Calu3 (cell line): ENCODE measurements at regions not wholly inside any gene's neighbourhood (a gene's known extent, or its start where the extent isn't known, plus 50 kb on each side); places are given as distances from the start of the nearest gene placed in this dataset.

ENCODE experiments used
- BruUV-seq: library from RNA; stranded (reverse); fragments of 400-500 nt; replicated peaks from 2 replicates; lab custom pipeline; 2021; lab: Mats Ljungman, UMichigan
- CTCF ChIA-PET: fragments of 300-600 bp; sonication (Branson Sonifier 250); formaldehyde crosslinking; loops from one replicate; lab custom pipeline; 2022; ENCODE audit warnings: antibody characterized with exemption; lab: Charles Lee
- DNase-seq: peaks from one replicate; pipeline ENCODE4 v3.0.0; 2022
- H3K27ac Mint-ChIP-seq: one replicate; pipeline ENCODE4 v1.8.0; 2022; ENCODE audit warnings: mixed read lengths; ENCODE audit not compliant: unreplicated experiment
- H3K27me3 Mint-ChIP-seq: one replicate; pipeline ENCODE4 v1.8.0; 2022; ENCODE audit warnings: mixed read lengths; ENCODE audit not compliant: unreplicated experiment
- H3K36me3 Mint-ChIP-seq: one replicate; pipeline ENCODE4 v1.8.0; 2022; ENCODE audit warnings: mild to moderate bottlenecking, moderate library complexity, mixed read lengths; ENCODE audit not compliant: insufficient read depth, unreplicated experiment
- H3K4me1 Mint-ChIP-seq: one replicate; pipeline ENCODE4 v1.8.0; 2022; ENCODE audit warnings: mild to moderate bottlenecking, low read depth, mixed read lengths; ENCODE audit not compliant: unreplicated experiment
- H3K4me3 Mint-ChIP-seq: one replicate; pipeline ENCODE4 v1.8.0; 2022; ENCODE audit warnings: mild to moderate bottlenecking, low read depth, moderate library complexity, mixed read lengths; ENCODE audit not compliant: unreplicated experiment
- H3K9me3 Mint-ChIP-seq: one replicate; pipeline ENCODE4 v1.8.0; 2022; ENCODE audit warnings: low read depth, mixed read lengths; ENCODE audit not compliant: unreplicated experiment
- intact Hi-C: fragments of 100-400 bp; cut with micrococcal nuclease; formaldehyde crosslinking; loops from one replicate; pipeline ENCODE4 v1.10.0; 2022; ENCODE audit not compliant: unreplicated experiment
- TF ChIP-seq, protein P1 (sequence below): fragments of 200-600 bp; IDR thresholded peaks from one replicate; pipeline ENCODE4 v1.8.0; 2022; ENCODE audit warnings: antibody characterized with exemption; ENCODE audit not compliant: unreplicated experiment

DNA sequence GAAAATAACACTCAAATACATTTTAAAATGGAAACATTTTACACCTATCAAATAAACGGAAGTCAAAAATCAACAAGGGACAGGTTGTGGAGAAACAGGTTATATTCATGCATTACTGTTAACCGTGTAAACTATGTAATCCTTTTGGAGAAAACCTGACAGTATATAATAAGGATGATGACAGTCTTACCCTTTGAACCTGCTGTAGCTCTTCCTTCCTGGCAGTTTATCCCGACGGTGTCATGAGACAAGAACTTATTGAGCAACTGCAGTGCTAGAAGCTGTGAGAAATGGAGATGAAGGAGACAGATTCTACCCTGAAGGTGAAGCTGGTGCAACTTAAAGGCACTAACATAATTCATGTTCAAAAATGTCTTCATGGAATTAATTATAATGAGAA, 76.7 kb downstream of the PLEKHG1 start:
- intact Hi-C loops, result no loop called here
- TF ChIP-seq, protein P1, sequence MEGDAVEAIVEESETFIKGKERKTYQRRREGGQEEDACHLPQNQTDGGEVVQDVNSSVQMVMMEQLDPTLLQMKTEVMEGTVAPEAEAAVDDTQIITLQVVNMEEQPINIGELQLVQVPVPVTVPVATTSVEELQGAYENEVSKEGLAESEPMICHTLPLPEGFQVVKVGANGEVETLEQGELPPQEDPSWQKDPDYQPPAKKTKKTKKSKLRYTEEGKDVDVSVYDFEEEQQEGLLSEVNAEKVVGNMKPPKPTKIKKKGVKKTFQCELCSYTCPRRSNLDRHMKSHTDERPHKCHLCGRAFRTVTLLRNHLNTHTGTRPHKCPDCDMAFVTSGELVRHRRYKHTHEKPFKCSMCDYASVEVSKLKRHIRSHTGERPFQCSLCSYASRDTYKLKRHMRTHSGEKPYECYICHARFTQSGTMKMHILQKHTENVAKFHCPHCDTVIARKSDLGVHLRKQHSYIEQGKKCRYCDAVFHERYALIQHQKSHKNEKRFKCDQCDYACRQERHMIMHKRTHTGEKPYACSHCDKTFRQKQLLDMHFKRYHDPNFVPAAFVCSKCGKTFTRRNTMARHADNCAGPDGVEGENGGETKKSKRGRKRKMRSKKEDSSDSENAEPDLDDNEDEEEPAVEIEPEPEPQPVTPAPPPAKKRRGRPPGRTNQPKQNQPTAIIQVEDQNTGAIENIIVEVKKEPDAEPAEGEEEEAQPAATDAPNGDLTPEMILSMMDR, result no peak
- H3K27ac Mint-ChIP-seq, result no peak overlapping the region
- CTCF ChIA-PET, result no interaction called here
- no peak for DNase-seq
- no TSS peak for BruUV-seq
- H3K27me3 Mint-ChIP-seq, result no peaks in the 10 kb centered on the region
- no peaks in the 10 kb centered on the region for H3K36me3 Mint-ChIP-seq
- no peaks in the 10 kb centered on the region for H3K9me3 Mint-ChIP-seq
- H3K4me1 Mint-ChIP-seq, result no peaks in the 10 kb centered on the region
- H3K4me3 Mint-ChIP-seq, result no peak overlapping the region

DNA sequence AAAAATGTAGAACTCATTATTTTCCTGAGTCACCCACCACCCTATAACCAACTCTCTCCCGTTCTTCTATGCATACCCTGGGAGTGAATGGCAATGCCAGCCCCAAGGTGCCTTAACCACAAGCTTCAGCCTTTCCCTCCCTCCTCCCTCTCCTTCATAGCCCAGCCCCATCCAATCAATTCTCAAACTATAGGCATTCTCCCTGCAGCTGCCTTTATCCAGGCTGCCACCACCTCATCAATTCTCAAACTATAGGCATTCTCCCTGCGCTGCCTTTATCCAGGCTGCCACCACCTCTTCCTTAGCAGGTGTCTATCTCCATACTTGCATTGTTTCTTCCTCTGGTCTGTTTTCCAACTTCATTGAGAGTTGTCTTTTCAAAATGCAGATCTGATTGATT, 77.1 kb downstream of the PLEKHG1 start:
- TF ChIP-seq, protein P1, result no peak
- CTCF ChIA-PET, result no interaction called here
- no peaks in the 10 kb centered on the region for H3K4me1 Mint-ChIP-seq

DNA sequence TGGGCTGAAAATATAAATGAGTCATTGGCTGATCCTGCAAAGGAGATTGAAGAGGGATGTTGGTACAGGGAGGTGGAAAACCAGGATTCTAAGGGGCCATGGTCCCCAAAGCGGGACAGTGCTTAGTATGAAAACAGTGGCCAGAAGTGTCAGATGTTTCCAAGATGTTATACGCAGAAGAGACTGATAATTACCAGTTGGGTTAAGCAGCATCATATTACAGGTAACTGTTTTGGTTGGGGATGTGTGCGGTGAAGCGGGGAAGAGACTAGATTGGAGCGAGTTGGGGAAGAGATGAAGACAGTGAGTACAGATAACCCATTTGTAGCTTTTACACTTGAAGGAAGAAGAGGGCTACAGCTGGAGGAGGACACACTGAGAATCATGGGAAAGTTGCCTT, 80.8 kb downstream of the PLEKHG1 start:
- H3K4me3 Mint-ChIP-seq, result no peak overlapping the region
- TF ChIP-seq, protein P1, result no peak
- no peaks in the 10 kb centered on the region for H3K9me3 Mint-ChIP-seq
- H3K27me3 Mint-ChIP-seq, result no peaks in the 10 kb centered on the region
- no peak for DNase-seq
- CTCF ChIA-PET, result no interaction called here
- no TSS peak for BruUV-seq
- intact Hi-C loops, result no loop called here
- H3K36me3 Mint-ChIP-seq, result no peaks in the 10 kb centered on the region
- H3K4me1 Mint-ChIP-seq, result no peaks in the 10 kb centered on the region
- no peak overlapping the region for H3K27ac Mint-ChIP-seq

More for the DNA sequence above, 77.1 kb downstream of the PLEKHG1 start:
- intact Hi-C loops, result no loop called here
- H3K27me3 Mint-ChIP-seq, result no peaks in the 10 kb centered on the region
- no peak overlapping the region for H3K27ac Mint-ChIP-seq
- no peaks in the 10 kb centered on the region for H3K36me3 Mint-ChIP-seq
- no TSS peak for BruUV-seq
- no peak overlapping the region for H3K4me3 Mint-ChIP-seq
- no peaks in the 10 kb centered on the region for H3K9me3 Mint-ChIP-seq
- DNase-seq, result no peak

DNA sequence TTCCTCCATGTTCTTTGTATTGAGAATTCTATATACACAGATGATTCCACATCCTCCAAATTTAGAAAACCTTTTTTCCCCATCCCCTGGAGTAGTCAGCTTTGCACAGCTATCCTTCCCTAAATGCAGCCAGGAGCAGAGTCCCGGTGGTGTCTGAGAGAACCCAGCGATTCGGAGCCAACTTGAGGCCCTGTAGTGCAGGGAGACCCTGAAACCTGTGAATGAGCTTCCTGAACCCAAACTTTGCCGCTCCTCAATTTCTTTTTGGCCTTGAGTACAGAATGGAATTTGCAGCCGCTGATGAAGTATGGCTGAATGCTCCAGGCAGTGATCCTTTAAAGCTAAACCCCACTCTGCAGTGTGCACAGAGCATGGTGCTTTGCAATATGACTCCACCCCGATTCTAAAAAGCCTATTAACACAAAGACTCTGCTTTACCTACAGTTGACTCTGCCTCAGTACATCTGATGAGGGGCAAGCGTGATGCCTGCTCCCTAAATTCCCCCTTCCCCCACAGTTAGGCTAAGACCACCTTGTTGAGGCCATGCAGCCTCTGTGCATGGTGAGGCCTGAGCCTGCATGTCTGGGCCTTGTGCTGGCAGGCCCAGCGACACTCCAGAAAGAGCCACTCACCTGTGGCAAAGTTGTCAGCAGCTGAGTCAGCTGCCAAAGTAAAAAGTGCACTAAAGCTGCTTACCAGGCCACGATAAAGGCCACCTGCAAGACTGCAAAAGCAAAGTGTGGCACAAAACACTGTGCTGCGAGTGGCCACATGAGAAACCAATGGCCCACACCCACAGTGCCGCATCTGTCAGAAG, 82.1 kb downstream of the PLEKHG1 start:
- no TSS peak for BruUV-seq
- Mint-ChIP-seq H3K9me3 (no peaks in the 10 kb centered on the region), H3K27me3 (no peaks in the 10 kb centered on the region), H3K27ac (no peak overlapping the region), H3K36me3 (no peaks in the 10 kb centered on the region), H3K4me3 (no peak overlapping the region), H3K4me1 (no peaks in the 10 kb centered on the region)
- no peak for DNase-seq
- TF ChIP-seq, protein P1, result no peak
- intact Hi-C loops, result no loop called here
- CTCF ChIA-PET, result no interaction called here
